GM19023 (cell line): ENCODE measurements at regions not wholly inside any gene's neighbourhood (a gene's known extent, or its start where the extent isn't known, plus 50 kb on each side); places are given as distances from the start of the nearest gene placed in this dataset.
"Not testable (repeated sequence)": the region's sequence is repeated elsewhere in the genome, so short reads cannot be mapped to it uniquely, and the experiment has no call there.

ENCODE experiments used
- ATAC-seq: cut with Tn5 transposase; IDR thresholded peaks from one replicate; pipeline ENCODE4 v1.9.1; 2021; ENCODE audit warnings: mild to moderate bottlenecking, moderate library complexity; ENCODE audit not compliant: unreplicated experiment

- not testable (repeated sequence) for ATAC-seq
Measured at GRCh38 chr6:26720663-26721218, 61.2 kb upstream of the ZNF322 start.

- not testable (repeated sequence) for ATAC-seq
Measured at GRCh38 chr6:26730019-26730766, 70.6 kb upstream of the ZNF322 start.

- not testable (repeated sequence) for ATAC-seq
Measured at GRCh38 chr6:26734776-26735472, 75.4 kb upstream of the ZNF322 start.

- ATAC-seq = no peak
Measured at GRCh38 chr6:26739811-26740210, 80.3 kb upstream of the ZNF322 start.

GRCh38 chr6:26743157-26743821, 83.7 kb upstream of the ZNF322 start:
- no peak for ATAC-seq

- ATAC-seq = no peak
Measured at GRCh38 chr6:26743941-26744699, 84.6 kb upstream of the ZNF322 start.

GRCh38 chr6:26744837-26745282, 85.3 kb upstream of the ZNF322 start:
- not testable (repeated sequence) for ATAC-seq

GRCh38 chr6:26745964-26746363, 86.4 kb upstream of the ZNF322 start:
- not testable (repeated sequence) for ATAC-seq

- ATAC-seq = not testable (repeated sequence)
Measured at GRCh38 chr6:26749126-26749758, 89.7 kb upstream of the ZNF322 start.

- not testable (repeated sequence) for ATAC-seq
Measured at GRCh38 chr6:26749759-26750126, 90.2 kb upstream of the ZNF322 start.

GRCh38 chr6:26754212-26754611, 94.7 kb upstream of the ZNF322 start:
- ATAC-seq = no peak

- not testable (repeated sequence) for ATAC-seq
Measured at GRCh38 chr6:26754801-26755200, 95.3 kb upstream of the ZNF322 start.

GRCh38 chr6:26756067-26756805, 96.7 kb upstream of the ZNF322 start:
- ATAC-seq = not testable (repeated sequence)

- ATAC-seq = not testable (repeated sequence)
Measured at GRCh38 chr6:26766203-26766902, 106.8 kb upstream of the ZNF322 start.

- ATAC-seq = not testable (repeated sequence)
Measured at GRCh38 chr6:26770941-26771666, 111.6 kb upstream of the ZNF322 start.

- not testable (repeated sequence) for ATAC-seq
Measured at GRCh38 chr6:26773414-26773813, 113.9 kb upstream of the ZNF322 start.

- ATAC-seq = not testable (repeated sequence)
Measured at GRCh38 chr6:26780563-26780962, 121.0 kb upstream of the ZNF322 start.
